ENCODE measurements at regions not wholly inside any gene's neighbourhood (a gene's known extent, or its start where the extent isn't known, plus 50 kb on each side); places are given as distances from the start of the nearest gene placed in this dataset.
A peak's percentile ranks its signal among the peaks of the same experiment; 100 is the strongest.

DNA sequence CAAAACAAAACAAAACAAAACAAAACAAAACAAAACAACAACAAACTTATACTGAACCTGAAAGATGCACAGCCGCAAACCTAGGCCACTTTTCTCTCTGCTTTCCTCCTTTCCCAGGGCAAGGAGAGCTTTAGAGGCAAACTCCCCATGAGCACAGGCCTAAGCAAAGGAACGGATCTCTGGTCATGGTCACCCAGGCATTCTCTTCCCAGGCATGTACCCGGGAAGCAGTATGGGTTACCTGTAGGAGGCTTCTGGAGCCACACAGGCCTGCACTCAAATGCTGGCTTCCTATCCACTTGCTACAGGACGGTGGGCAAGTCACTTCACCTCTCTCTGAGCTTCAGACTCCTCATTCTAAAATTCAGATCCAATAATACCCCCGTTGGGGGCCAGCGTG lies 171.8 kb downstream of the SMAD6 start:
- WGBS, 5 donors: 88 to 100% (median 94%) methylated on average over 5 to 6 of the region's 6 CpGs
- DNase-seq: no peak
- H3K4me1 ChIP-seq: peaks cover 0 to 13% (median 6%) of the 10 kb centered on the region in 6 donors
- no peaks in the 10 kb centered on the region for H3K9me3 ChIP-seq
- no peaks in the 10 kb centered on the region for H3K36me3 ChIP-seq
- H3K4me3 ChIP-seq: no peak overlapping the region
- TF ChIP-seq POLR2AphosphoS5 (IDR thresholded peaks at IDR 0.05): no peak
- TF ChIP-seq, protein P1, sequence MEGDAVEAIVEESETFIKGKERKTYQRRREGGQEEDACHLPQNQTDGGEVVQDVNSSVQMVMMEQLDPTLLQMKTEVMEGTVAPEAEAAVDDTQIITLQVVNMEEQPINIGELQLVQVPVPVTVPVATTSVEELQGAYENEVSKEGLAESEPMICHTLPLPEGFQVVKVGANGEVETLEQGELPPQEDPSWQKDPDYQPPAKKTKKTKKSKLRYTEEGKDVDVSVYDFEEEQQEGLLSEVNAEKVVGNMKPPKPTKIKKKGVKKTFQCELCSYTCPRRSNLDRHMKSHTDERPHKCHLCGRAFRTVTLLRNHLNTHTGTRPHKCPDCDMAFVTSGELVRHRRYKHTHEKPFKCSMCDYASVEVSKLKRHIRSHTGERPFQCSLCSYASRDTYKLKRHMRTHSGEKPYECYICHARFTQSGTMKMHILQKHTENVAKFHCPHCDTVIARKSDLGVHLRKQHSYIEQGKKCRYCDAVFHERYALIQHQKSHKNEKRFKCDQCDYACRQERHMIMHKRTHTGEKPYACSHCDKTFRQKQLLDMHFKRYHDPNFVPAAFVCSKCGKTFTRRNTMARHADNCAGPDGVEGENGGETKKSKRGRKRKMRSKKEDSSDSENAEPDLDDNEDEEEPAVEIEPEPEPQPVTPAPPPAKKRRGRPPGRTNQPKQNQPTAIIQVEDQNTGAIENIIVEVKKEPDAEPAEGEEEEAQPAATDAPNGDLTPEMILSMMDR (IDR thresholded peaks at IDR 0.05 in 8 of 11, conservative IDR thresholded peaks at IDR 0.05 in 3 of 11): no peak
- TF ChIP-seq POLR2A (IDR thresholded peaks at IDR 0.05): no peak
- H3K27ac ChIP-seq: no peak overlapping the region
- intact Hi-C loops (cut with DNase I; ENCODE audit: low total_unique reads): no loop called here
- no peaks in the 10 kb centered on the region for H3K27me3 ChIP-seq (replicated peaks in 1 of 7)

DNA sequence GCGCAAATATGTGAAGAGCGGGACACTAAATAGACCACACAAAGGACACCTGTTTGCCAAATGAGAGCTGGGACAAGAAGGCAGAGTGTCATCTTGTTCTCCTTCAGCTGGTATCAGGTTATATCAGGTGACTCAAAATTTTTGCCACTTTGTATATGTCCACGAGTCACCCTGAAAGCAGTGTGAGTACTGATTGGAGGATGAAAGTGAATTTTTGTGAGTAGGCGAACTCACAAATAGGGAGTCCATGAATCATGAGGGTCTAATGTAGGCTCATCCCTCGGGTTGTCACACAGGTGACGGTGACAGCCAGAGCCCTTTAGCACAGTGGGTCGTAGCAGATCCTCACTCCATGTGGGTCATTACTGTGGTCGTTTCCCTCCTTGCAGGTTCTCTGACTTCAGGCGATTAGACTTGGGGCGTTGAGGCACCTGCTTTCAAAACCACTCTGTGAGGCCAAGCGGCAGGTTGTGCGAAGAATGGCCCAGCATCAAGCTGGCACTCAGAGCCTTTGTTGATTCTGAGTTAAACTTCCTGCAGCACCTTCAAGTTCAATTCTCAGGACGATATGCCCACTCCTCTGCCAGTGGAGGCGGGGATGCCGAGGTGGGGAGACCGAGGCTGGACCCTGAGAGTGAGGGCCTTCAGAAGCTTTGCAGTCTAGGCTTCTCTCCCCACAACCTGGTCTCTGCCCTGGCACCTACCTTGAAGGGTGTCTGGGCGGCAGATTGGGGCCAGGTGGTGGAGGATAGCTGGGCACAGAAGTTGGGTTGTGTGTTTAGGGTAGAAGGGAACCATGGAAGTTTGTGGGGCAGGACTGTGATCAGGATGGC lies 173.8 kb downstream of the SMAD6 start:
- intact Hi-C loops (cut with DNase I; ENCODE audit: low total_unique reads): no loop called here
- Histone ChIP-seq H3K27ac (no peak overlapping the region), H3K36me3 (no peaks in the 10 kb centered on the region), H3K27me3 (replicated peaks in 1 of 7) (no peaks in the 10 kb centered on the region), H3K9me3 (no peaks in the 10 kb centered on the region), H3K4me3 (no peak overlapping the region), H3K4me1 (peaks cover 0 to 13% (median 6%) of the 10 kb centered on the region in 6 donors)
- WGBS, 5 donors: 87 to 92% (median 89%) methylated on average over 13 to 17 of the region's 17 CpGs
- TF ChIP-seq POLR2A (IDR thresholded peaks at IDR 0.05) (no peak), POLR2AphosphoS5 (IDR thresholded peaks at IDR 0.05) (no peak)
- TF ChIP-seq, protein P1 (IDR thresholded peaks at IDR 0.05 in 8 of 11, conservative IDR thresholded peaks at IDR 0.05 in 3 of 11): no peak
- no peak for DNase-seq

DNA sequence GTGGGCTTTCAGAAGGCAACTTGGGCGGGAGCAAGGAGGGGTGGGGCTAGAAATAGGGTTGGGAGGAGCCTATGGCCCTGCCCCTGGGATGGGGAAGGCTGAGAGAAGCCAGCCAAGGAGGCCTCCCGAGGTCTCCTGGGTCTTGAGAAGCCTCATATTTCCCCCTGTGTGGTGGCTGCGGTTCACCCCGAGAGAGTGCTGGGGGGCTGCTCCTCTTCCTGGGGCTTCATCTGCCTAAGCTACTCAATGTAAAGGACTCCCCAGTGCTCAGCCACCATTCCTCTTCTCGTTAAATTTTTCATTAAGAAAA lies 174.3 kb downstream of the SMAD6 start:
- DNase-seq: peak; percentile 47
- Histone ChIP-seq H3K36me3 (no peaks in the 10 kb centered on the region), H3K9me3 (no peaks in the 10 kb centered on the region), H3K27ac (no peak overlapping the region), H3K4me1 (peaks cover 0 to 13% (median 6%) of the 10 kb centered on the region in 6 donors), H3K4me3 (no peak overlapping the region), H3K27me3 (replicated peaks in 1 of 7) (peaks cover 0 to 2% (median 0%) of the 10 kb centered on the region in 7 donors)
- TF ChIP-seq, protein P1 (IDR thresholded peaks at IDR 0.05 in 8 of 11, conservative IDR thresholded peaks at IDR 0.05 in 3 of 11): no peak
- TF ChIP-seq POLR2AphosphoS5 (IDR thresholded peaks at IDR 0.05): no peak
- TF ChIP-seq POLR2A (IDR thresholded peaks at IDR 0.05): no peak
- intact Hi-C loops (cut with DNase I; ENCODE audit: low total_unique reads): no loop called here
- 45 to 65% (median 59%) methylated on average over 5 of the region's 5 CpGs for WGBS, 5 donors

DNA sequence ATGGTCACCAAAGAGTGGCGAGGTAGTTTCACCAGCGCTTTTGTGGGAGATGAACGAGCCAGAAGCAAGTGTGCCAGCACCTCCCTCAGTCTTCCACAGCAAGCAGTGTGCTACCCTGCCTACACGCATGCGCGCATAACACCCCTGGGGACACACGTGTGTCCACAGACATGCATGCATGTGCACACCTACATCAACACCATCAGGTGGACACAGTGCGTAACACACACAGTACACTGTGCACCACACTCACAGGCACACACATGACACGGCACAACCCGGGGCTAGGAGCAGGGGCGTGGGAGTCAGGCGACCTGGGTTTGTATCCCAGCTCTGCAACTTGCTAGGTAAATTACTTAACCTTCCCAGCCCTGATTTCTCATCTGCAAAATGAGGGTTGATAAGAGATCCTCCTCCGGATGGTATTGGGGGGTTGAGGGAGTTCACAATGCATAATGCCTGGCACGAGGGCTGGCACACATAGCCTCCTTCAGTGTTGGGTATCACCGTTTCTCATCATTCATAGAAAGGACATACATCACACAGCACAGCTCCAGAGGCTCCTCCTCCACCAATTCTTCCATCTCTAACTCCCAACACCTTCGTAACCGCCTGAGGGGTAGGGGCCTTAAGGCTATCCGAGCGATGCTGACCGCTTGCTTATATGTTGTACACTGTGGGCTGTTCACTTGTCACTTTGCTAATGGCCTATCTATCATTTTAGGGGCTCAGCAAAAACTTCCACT lies 174.9 kb downstream of the SMAD6 start:
- Histone ChIP-seq H3K4me1 (peaks cover 0 to 13% (median 6%) of the 10 kb centered on the region in 6 donors), H3K27me3 (replicated peaks in 1 of 7) (peaks cover 0 to 8% (median 0%) of the 10 kb centered on the region in 7 donors), H3K9me3 (no peaks in the 10 kb centered on the region), H3K36me3 (no peaks in the 10 kb centered on the region), H3K4me3 (no peak overlapping the region), H3K27ac (no peak overlapping the region)
- TF ChIP-seq POLR2AphosphoS5 (IDR thresholded peaks at IDR 0.05) (no peak), POLR2A (IDR thresholded peaks at IDR 0.05) (no peak)
- TF ChIP-seq, protein P1 (IDR thresholded peaks at IDR 0.05 in 8 of 11, conservative IDR thresholded peaks at IDR 0.05 in 3 of 11): no peak
- peak; percentile 50 for DNase-seq
- WGBS, 5 donors: 82 to 96% (median 89%) methylated on average over 20 of the region's 20 CpGs
- intact Hi-C loops (cut with DNase I; ENCODE audit: low total_unique reads): no loop called here

Measured in spleen (tissue), 11 donors.